SK-N-SH (cell line): ENCODE measurements at regions not wholly inside any gene's neighbourhood (a gene's known extent, or its start where the extent isn't known, plus 50 kb on each side); places are given as distances from the start of the nearest gene placed in this dataset.

Experiments
- CTCF ChIA-PET: fragments of 300-600, 350-600 bp; formaldehyde crosslinking; extraction: SDS; loops from one replicate; lab custom pipeline; 2021; lab: Yijun Ruan, JAX
- POLR2A ChIA-PET: fragments of 350-600 bp; sonication (Branson Sonifier 250); formaldehyde crosslinking; extraction: SDS; loops from one replicate; lab custom pipeline; 2020; ENCODE audit warnings: antibody characterized with exemption, inconsistent platforms; lab: Yijun Ruan, JAX
- DNase-seq: peaks from one replicate; pipeline ENCODE4 v3.0.0; 2012
- H2AFZ ChIP-seq: fragments of 200-600 bp; sonication (generic); 2 replicates; pipeline ENCODE4 v1.8.1; 2016; ENCODE audit warnings: antibody characterized with exemption, mild to moderate bottlenecking, low read depth
- H3F3A ChIP-seq: fragments of 200-600 bp; sonication (generic); replicated peaks from 2 replicates; pipeline ENCODE3; 2016; ENCODE audit warnings: antibody characterized with exemption, mild to moderate bottlenecking; ENCODE audit not compliant: insufficient read depth
- H3K27ac ChIP-seq, 2 experiments: fragments of 200-500 bp in 1 of 2; fragments of 200-600 bp in 1 of 2; sonication (Bioruptor generic) in 1 of 2; sonication (generic), shearing (Covaris generic) in 1 of 2; 2 replicates each; pipeline versions ENCODE4 v1.5.1 to v1.6.1; 2014 to 2016; ENCODE audit warnings: low read depth in 2 of 2, inconsistent platforms in 1 of 2, low read length in 1 of 2, mild to moderate bottlenecking in 1 of 2, mixed read lengths in 1 of 2
- H3K27me3 ChIP-seq: fragments of 200-600 bp; sonication (generic), shearing (Covaris generic); 2 replicates; pipeline ENCODE4 v1.6.1; 2016; ENCODE audit warnings: mixed run types; ENCODE audit not compliant: insufficient read depth
- H3K36me3 ChIP-seq, 2 experiments: fragments of 200-500 bp in 1 of 2; fragments of 200-600 bp in 1 of 2; sonication (Bioruptor generic) in 1 of 2; sonication (generic) in 1 of 2; replicated peaks in 1 of 2; 2 replicates each; pipeline versions ENCODE3 to v1.5.1; 2014 to 2016; ENCODE audit warnings: low read length in 1 of 2, mild to moderate bottlenecking in 1 of 2; ENCODE audit not compliant: insufficient read depth in 2 of 2, control insufficient read depth in 1 of 2
- H3K4me1 ChIP-seq, 2 experiments: fragments of 200-500 bp in 1 of 2; fragments of 200-600 bp in 1 of 2; sonication (Bioruptor generic) in 1 of 2; sonication (generic), shearing (Covaris generic) in 1 of 2; 2 replicates each; pipeline versions ENCODE4 v1.5.1 to v1.6.1; 2014 to 2016; ENCODE audit warnings: low read depth in 1 of 2, low read length in 1 of 2, mixed run types in 1 of 2; ENCODE audit not compliant: insufficient read depth in 2 of 2, control insufficient read depth in 1 of 2
- H3K4me2 ChIP-seq: fragments of 200-600 bp; sonication (generic), shearing (Covaris generic); 2 replicates; pipeline ENCODE4 v1.6.1; 2017; ENCODE audit warnings: mixed run types
- H3K4me3 ChIP-seq, 2 experiments: fragments of 200-500 bp in 1 of 2; fragments of 200-600 bp in 1 of 2; sonication (Bioruptor generic) in 1 of 2; sonication (generic), shearing (Covaris generic) in 1 of 2; 2 replicates each; pipeline versions ENCODE4 v1.5.1 to v1.8.1; 2014 to 2016; ENCODE audit warnings: low read depth in 2 of 2, inconsistent platforms in 1 of 2, low read length in 1 of 2, mild to moderate bottlenecking in 1 of 2, mixed read lengths in 1 of 2, moderate library complexity in 1 of 2
- H3K79me2 ChIP-seq: fragments of 200-600 bp; sonication (generic); 2 replicates; pipeline ENCODE4 v1.8.1; 2017; ENCODE audit warnings: mild to moderate bottlenecking; ENCODE audit not compliant: insufficient read depth
- H3K9ac ChIP-seq: fragments of 200-600 bp; sonication (generic); 2 replicates; pipeline ENCODE4 v1.6.1; 2017; ENCODE audit warnings: mixed run types
- H3K9me2 ChIP-seq: fragments of 200-600 bp; sonication (generic); 2 replicates; pipeline ENCODE4 v1.6.1; 2017; ENCODE audit warnings: mixed run types
- H3K9me3 ChIP-seq: fragments of 200-600 bp; sonication (generic); 2 replicates; pipeline ENCODE4 v1.6.1; 2017; ENCODE audit warnings: mixed run types, mild to moderate bottlenecking, moderate library complexity
- H4K20me1 ChIP-seq: fragments of 200-600 bp; sonication (generic); 2 replicates; pipeline ENCODE4 v1.6.1; 2017; ENCODE audit warnings: mild to moderate bottlenecking, mixed run types; ENCODE audit not compliant: insufficient read depth
- EZH2phosphoT487 ChIP-seq: fragments of 200-600 bp; sonication (generic); IDR thresholded peaks from 2 replicates; pipeline ENCODE4 v1.6.1; 2017; ENCODE audit warnings: low read depth, mixed run types, mild to moderate bottlenecking, antibody characterized with exemption, moderate library complexity, borderline replicate concordance
- FOSL2 ChIP-seq: IDR thresholded peaks from 2 replicates; pipeline ENCODE4 v1.4.0; 2012; ENCODE audit warnings: low read depth, mild to moderate bottlenecking, moderate library complexity, borderline replicate concordance
- FOXJ3 ChIP-seq: sonication (generic); formaldehyde crosslinking; IDR thresholded peaks from 2 replicates; pipeline ENCODE4 v1.5.1; 2020; ENCODE audit warnings: mild to moderate bottlenecking, missing genetic modification reagents
- GABPA ChIP-seq: IDR thresholded peaks from 2 replicates; pipeline ENCODE4 v1.4.0; 2012; ENCODE audit warnings: low read depth, mild to moderate bottlenecking
- IRF3 ChIP-seq: fragments of 150-350 bp; IDR thresholded peaks from 2 replicates; pipeline ENCODE4 v1.6.1; 2016; ENCODE audit warnings: mild to moderate bottlenecking, low read depth, low read length
- RCOR1 ChIP-seq: fragments of 150-350 bp; IDR thresholded peaks from 2 replicates; pipeline ENCODE4 v1.6.1; 2017; ENCODE audit warnings: antibody characterized with exemption, low read length
- REST ChIP-seq: IDR thresholded peaks from 2 replicates; pipeline ENCODE4 v1.6.1; 2012; ENCODE audit warnings: mild to moderate bottlenecking, low read depth, low read length, moderate library complexity
- RFX5 ChIP-seq: IDR thresholded peaks from 2 replicates; pipeline ENCODE4 v1.6.1; 2012; ENCODE audit warnings: mild to moderate bottlenecking, improper control_type of control experiment, low read length
- SIN3A ChIP-seq: IDR thresholded peaks from 2 replicates; pipeline ENCODE4 v1.6.1; 2012; ENCODE audit warnings: low read depth, mild to moderate bottlenecking, low read length, moderate library complexity, borderline replicate concordance
- TAF1 ChIP-seq: IDR thresholded peaks from 2 replicates; pipeline ENCODE4 v1.6.1; 2012; ENCODE audit warnings: low read depth, mild to moderate bottlenecking, low read length, moderate library complexity, borderline replicate concordance
- TEAD4 ChIP-seq: IDR thresholded peaks from 2 replicates; pipeline ENCODE4 v1.4.0; 2012; ENCODE audit warnings: mild to moderate bottlenecking, borderline replicate concordance; ENCODE audit not compliant: insufficient read depth
- WGBS: methylation state at CpG from one replicate; pipeline ENCODE4 v1.1.6; 2017; ENCODE audit warnings: low lambda C conversion rate; 5-methylcytosine and 5-hydroxymethylcytosine counted together
- TF ChIP-seq, protein P1 (sequence below): fragments of 150-350 bp; IDR thresholded peaks from 2 replicates; pipeline ENCODE4 v1.6.1; 2017; ENCODE audit warnings: antibody characterized with exemption, low read length, low read depth, borderline replicate concordance
- TF ChIP-seq, protein P2 (sequence below): IDR thresholded peaks from 2 replicates; pipeline ENCODE4 v1.4.0; 2012; ENCODE audit warnings: low read depth, borderline replicate concordance
- TF ChIP-seq, protein P3 (sequence below): IDR thresholded peaks from 2 replicates; pipeline ENCODE4 v1.4.0; 2012; ENCODE audit warnings: low read depth, borderline replicate concordance

- DNase-seq: no peak
- Histone ChIP-seq H3K9me3 (no peaks in the 10 kb centered on the region), H3K4me2 (no peak overlapping the region), H3F3A (no peaks in the 10 kb centered on the region), H3K36me3 (no peaks in the 10 kb centered on the region)
- 55% methylated on average over 1 of the region's 1 CpG for WGBS
- TF ChIP-seq, protein P1, sequence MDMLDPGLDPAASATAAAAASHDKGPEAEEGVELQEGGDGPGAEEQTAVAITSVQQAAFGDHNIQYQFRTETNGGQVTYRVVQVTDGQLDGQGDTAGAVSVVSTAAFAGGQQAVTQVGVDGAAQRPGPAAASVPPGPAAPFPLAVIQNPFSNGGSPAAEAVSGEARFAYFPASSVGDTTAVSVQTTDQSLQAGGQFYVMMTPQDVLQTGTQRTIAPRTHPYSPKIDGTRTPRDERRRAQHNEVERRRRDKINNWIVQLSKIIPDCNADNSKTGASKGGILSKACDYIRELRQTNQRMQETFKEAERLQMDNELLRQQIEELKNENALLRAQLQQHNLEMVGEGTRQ: no peak
- TF ChIP-seq GABPA (no peak), IRF3 (no peak), TAF1 (no peak)
- TF ChIP-seq, all 33 proteins: peak for 0
- Histone ChIP-seq H3K27ac (no peak overlapping the region), H3K79me2 (no peaks in the 10 kb centered on the region), H3K27me3 (no peaks in the 10 kb centered on the region), H3K9me2 (no peaks in the 10 kb centered on the region), H4K20me1 (no peaks in the 10 kb centered on the region), H2AFZ (no peak overlapping the region), H3K4me1 (no peaks in the 10 kb centered on the region; a peak in 1 of 4 replicates), H3K9ac (no peak overlapping the region), H3K4me3 (no peak overlapping the region)
- ChIA-PET POLR2A (no interaction called here), CTCF (no interaction called here)
Measured at GRCh38 chr5:89478851-89479250, 595.9 kb upstream of the MEF2C start.

DNA sequence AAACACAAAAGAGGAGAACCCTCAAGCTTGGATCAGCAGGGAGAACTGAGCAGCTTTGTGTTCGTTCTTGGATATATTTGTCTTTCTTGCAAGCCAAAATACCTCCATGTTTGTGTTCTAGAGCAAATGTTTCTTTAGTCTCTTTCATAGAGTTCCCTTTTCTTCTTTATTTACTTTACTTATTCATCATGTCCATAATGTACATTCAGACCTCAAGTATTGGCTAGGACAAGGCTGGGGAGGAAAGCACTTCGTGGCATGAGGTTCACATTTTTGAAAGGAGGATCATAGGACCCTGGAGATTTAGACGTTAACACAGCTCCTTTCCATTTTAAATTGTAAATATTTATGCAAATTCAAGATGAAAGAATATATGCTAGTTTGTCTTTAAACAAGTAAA lies 590.2 kb upstream of the MEF2C start:
- Histone ChIP-seq H3K9me2 (no peaks in the 10 kb centered on the region), H4K20me1 (no peaks in the 10 kb centered on the region), H3K4me1 (no peaks in the 10 kb centered on the region; a peak in 1 of 4 replicates), H3K27me3 (no peaks in the 10 kb centered on the region), H3F3A (no peaks in the 10 kb centered on the region), H3K9me3 (no peaks in the 10 kb centered on the region), H3K27ac (no peak overlapping the region), H3K79me2 (no peaks in the 10 kb centered on the region), H3K4me2 (no peak overlapping the region), H3K9ac (no peak overlapping the region), H3K4me3 (no peak overlapping the region), H3K36me3 (no peaks in the 10 kb centered on the region), H2AFZ (peak overlapping the region; percentile 49; the same call in 1 of the 2 replicates)
- CTCF ChIA-PET: no interaction called here
- DNase-seq: no peak
- POLR2A ChIA-PET: no interaction called here
- 45% methylated on average over 3 of the region's 3 CpGs for WGBS
- TF ChIP-seq, protein P2, sequence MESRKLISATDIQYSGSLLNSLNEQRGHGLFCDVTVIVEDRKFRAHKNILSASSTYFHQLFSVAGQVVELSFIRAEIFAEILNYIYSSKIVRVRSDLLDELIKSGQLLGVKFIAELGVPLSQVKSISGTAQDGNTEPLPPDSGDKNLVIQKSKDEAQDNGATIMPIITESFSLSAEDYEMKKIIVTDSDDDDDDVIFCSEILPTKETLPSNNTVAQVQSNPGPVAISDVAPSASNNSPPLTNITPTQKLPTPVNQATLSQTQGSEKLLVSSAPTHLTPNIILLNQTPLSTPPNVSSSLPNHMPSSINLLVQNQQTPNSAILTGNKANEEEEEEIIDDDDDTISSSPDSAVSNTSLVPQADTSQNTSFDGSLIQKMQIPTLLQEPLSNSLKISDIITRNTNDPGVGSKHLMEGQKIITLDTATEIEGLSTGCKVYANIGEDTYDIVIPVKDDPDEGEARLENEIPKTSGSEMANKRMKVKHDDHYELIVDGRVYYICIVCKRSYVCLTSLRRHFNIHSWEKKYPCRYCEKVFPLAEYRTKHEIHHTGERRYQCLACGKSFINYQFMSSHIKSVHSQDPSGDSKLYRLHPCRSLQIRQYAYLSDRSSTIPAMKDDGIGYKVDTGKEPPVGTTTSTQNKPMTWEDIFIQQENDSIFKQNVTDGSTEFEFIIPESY: no peak
- TF ChIP-seq SIN3A (no peak), RCOR1 (no peak), FOXJ3 (CRISPR knock-in tag) (no peak), TEAD4 (no peak), REST (no peak), RFX5 (no peak), FOSL2 (no peak), EZH2phosphoT487 (no peak)
- TF ChIP-seq, protein P1: no peak
- TF ChIP-seq, protein P3, sequence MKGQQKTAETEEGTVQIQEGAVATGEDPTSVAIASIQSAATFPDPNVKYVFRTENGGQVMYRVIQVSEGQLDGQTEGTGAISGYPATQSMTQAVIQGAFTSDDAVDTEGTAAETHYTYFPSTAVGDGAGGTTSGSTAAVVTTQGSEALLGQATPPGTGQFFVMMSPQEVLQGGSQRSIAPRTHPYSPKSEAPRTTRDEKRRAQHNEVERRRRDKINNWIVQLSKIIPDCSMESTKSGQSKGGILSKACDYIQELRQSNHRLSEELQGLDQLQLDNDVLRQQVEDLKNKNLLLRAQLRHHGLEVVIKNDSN: no peak
